Lower leg skin (tissue), 4 donors: ENCODE measurements at regions not wholly inside any gene's neighbourhood (a gene's known extent, or its start where the extent isn't known, plus 50 kb on each side); places are given as distances from the start of the nearest gene placed in this dataset.

Source experiments
- DNase-seq, 2 donors: peaks; one replicate each; pipeline ENCODE4 v3.0.0-alpha.2; 2019; ENCODE audit warnings: low spot score in 2 of 2
- H3K4me3 ChIP-seq: fragments of 200-600 bp; sonication (generic); 2 replicates; pipeline ENCODE4 v1.5.1; 2017; ENCODE audit warnings: mild to moderate bottlenecking, low read depth; ENCODE audit not compliant: poor library complexity, severe bottlenecking
- CTCF ChIP-seq, 3 donors: fragments of 450-650 bp; IDR thresholded peaks; one replicate each; pipeline ENCODE4 v1.5.1; 2016; ENCODE audit warnings: antibody characterized with exemption in 3 of 3, mild to moderate bottlenecking in 3 of 3, moderate library complexity in 2 of 3
- POLR2A ChIP-seq, 2 donors: fragments of 450-650 bp; IDR thresholded peaks; one replicate each; pipeline ENCODE4 v1.6.1; 2016 to 2017; ENCODE audit warnings: antibody characterized with exemption in 2 of 2, mild to moderate bottlenecking in 1 of 2, moderate library complexity in 1 of 2
- WGBS, 2 donors: methylation state at CpG; one replicate each; pipeline ENCODE4 v1.1.5; 2018; 5-methylcytosine and 5-hydroxymethylcytosine counted together
- intact Hi-C: fragments of 100-400 bp; cut with DNase I; formaldehyde crosslinking; loops from one replicate; pipeline ENCODE4 v1.15.0; 2023; ENCODE audit warnings: low total_unique reads

GRCh38 chr6:165173484-165173883 lies 135.9 kb downstream of the C6orf118 start:
- 84 to 90% methylated on average over 4 of the region's 4 CpGs for WGBS, 2 donors
- no peak for DNase-seq
- intact Hi-C loops = no loop called here
- no peak overlapping the region for H3K4me3 ChIP-seq
- TF ChIP-seq POLR2A (IDR thresholded peaks at IDR 0.05) (no peak), CTCF (IDR thresholded peaks at IDR 0.05) (no peak)

DNA sequence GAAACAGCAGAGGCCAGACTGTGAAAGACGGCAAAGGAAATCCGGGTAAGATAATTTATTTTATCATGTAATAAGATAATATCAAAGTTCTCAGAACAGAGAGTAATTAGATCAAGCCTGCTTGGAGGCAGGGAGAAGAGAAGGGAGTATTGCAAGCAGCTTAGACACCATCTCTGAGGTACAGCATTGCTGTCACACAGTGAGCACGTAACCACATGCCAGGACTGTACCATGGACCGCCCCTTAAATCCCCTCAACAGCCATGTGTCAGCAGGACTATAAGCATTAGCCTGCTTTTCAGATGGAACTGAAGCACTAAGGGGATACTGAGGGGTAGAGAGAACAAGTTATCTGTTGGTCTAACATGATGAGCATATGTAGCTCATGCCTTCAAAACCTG lies 141.5 kb downstream of the C6orf118 start:
- 49 to 63% methylated on average over 4 of the region's 4 CpGs for WGBS, 2 donors
- TF ChIP-seq CTCF (IDR thresholded peaks at IDR 0.05) (no peak), POLR2A (IDR thresholded peaks at IDR 0.05) (no peak)
- DNase-seq = no peak
- intact Hi-C loops = no loop called here
- no peak overlapping the region for H3K4me3 ChIP-seq

GRCh38 chr6:165167311-165167710 lies 142.1 kb downstream of the C6orf118 start:
- no peak for DNase-seq
- WGBS, 2 donors = 20 to 44% methylated on average over 2 of the region's 2 CpGs
- no peak for TF ChIP-seq CTCF (IDR thresholded peaks at IDR 0.05)
- no peak overlapping the region for H3K4me3 ChIP-seq
- intact Hi-C loops = no loop called here

- intact Hi-C loops = no loop called here
- no peak for DNase-seq
- H3K4me3 ChIP-seq = no peak overlapping the region
- WGBS, 2 donors = 70 to 100% methylated on average over 1 of the region's 1 CpG
- TF ChIP-seq POLR2A (IDR thresholded peaks at IDR 0.05) (no peak), CTCF (IDR thresholded peaks at IDR 0.05) (no peak)
Observed at GRCh38 chr6:165163519-165163918, 145.9 kb downstream of the C6orf118 start.

- DNase-seq = no peak
- WGBS, 2 donors = 45 to 47% methylated on average over 1 of the region's 1 CpG
- intact Hi-C loops = no loop called here
- TF ChIP-seq CTCF (IDR thresholded peaks at IDR 0.05) = no peak
- no peak for TF ChIP-seq POLR2A (IDR thresholded peaks at IDR 0.05)
- H3K4me3 ChIP-seq = no peak overlapping the region
Observed at GRCh38 chr6:165159460-165159859, 149.9 kb downstream of the C6orf118 start.

DNA sequence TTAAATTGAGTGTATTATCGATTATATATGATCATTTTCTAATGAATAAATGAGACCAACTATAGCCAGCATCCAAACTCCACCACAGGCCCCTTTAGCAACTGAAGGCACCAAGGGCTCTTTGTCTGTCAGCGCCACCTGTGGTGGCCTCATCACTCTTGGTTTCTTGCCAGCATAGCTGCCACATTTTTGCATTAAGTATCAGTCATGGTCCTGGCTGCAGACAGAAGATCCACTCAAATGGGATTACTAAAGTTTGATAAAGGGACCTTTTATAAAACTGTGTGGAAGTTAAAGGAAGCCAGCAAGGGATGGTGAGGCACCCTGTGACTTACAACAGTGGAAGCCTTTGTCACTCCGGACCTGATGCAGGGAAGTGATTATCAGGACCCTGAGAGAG lies 162.9 kb downstream of the C6orf118 start:
- intact Hi-C loops = no loop called here
- no peak for DNase-seq
- no peak overlapping the region for H3K4me3 ChIP-seq
- no peak for TF ChIP-seq CTCF (IDR thresholded peaks at IDR 0.05)
- 80 to 87% methylated on average over 3 of the region's 3 CpGs for WGBS, 2 donors
